HG03175 (cell line): ENCODE measurements at regions not wholly inside any gene's neighbourhood (a gene's known extent, or its start where the extent isn't known, plus 50 kb on each side); places are given as distances from the start of the nearest gene placed in this dataset.

Experiments used
- ATAC-seq: cut with Tn5 transposase; IDR thresholded peaks from one replicate; pipeline ENCODE4 v1.9.1; 2021; ENCODE audit warnings: mild to moderate bottlenecking, moderate library complexity; ENCODE audit not compliant: unreplicated experiment

DNA sequence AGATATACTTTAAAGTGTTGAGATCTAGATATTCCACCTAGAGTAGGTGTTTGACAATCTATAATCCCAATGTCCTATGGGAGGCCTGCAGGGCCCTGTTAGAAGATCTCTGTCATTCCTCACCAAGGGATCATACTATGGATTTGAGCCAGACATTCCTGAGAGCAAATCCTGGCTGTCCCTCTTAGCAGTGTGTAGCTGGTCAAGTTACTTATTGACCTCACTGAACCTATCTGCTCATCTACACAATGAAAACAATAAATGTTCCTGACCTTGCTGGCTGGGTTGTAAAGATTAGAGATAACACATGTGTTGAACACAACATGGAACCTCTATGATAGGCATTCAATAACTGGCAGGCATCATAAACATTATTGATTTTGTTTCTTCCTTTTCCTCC lies 265.6 kb upstream of the ATP11B start:
- no peak for ATAC-seq

DNA sequence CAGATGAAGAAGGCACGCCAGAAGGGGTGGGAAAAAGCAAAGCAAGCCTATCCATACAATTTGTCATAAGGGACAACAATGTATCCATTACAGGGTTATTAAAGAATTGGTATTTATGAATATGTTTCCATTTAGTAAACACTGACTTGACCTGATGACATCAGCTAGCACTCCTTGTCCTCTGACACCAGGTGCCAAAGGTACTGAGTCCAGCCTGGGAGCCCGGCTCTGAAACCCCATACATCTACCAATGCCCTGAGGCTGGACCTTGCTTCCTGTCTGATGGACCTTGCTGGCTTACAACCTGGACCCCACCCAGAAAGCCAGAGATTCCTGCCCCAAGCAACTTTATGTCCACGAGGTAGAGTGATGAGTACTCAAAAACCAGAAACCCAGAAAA lies 263.0 kb upstream of the ATP11B start:
- no peak for ATAC-seq

DNA sequence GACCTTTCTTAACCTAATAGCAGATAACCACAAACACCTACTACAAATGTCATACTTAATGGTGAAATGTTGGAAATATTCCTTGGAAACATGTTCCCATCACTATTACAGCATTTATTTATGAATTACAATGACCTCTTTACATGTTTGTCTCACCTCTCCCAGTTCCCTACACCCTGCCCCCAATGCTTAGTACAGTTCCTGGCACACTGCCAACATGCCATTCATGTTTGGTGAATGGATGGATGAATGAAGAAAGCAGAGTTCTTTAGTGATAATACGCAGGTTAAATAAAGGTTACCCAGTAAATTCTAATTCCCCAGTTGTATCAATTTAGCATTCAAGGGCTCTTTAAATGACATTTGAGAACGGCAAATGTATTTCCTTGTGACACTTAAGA lies 259.9 kb upstream of the ATP11B start:
- no peak for ATAC-seq

DNA sequence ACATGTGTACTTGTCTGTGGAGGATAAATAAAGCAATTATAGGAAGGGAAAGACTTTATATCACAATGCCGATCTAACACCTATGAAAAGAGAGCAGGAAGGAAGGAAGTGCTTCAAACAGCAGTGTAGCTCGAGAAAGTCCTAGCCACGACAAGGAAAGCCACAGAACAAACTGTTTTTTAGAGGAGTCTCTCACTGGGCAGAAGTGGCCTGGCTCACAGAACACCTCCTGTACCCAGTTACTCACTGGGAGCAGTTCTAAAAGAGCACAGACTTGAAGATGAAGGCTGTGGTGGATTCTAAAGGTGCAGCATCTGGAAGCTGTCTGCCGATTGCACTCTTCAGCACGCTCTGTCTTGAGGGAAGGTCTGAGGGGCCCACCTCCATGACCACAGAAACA lies 248.8 kb upstream of the ATP11B start:
- ATAC-seq = no peak

DNA sequence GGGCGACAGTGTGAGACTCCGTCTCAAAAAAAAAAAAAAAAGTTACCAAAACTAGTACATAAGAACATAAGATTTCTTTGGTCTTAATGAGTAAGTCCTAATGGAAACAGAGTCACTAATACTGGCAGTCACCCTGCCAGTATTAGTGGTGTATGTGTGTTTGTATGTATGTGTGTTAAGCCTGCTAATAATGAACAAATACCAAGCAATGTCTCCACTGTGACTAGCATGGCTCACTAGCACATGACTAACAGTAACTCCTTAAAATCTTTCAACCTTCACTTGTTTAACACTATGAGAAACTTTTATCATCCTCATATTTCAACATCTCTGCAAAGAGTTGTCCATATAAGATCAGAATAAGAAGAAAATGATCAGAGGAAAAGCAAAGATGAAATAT lies 231.0 kb upstream of the ATP11B start:
- no peak for ATAC-seq

GRCh38 chr3:182565916-182566796 lies 227.1 kb upstream of the ATP11B start:
- ATAC-seq = no peak

DNA sequence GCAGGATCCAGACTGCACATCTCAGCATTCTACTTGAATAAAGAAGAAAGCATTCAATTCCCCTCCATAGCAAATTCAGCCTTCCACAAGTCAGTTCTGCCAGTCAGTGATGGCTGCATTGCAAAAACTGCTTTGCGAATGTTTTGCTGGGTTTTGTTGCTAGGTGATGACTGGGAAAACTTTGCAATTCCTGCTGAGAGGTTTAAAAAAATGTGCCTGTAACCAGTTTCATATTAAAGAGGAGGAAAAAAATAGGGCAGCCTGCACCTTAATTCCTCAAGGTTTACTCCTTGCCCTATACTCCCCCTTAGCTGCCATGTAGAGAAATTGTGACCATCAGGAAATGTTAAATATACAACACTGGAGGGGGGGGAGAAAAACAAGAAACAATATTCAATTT lies 225.6 kb upstream of the ATP11B start:
- no peak for ATAC-seq

DNA sequence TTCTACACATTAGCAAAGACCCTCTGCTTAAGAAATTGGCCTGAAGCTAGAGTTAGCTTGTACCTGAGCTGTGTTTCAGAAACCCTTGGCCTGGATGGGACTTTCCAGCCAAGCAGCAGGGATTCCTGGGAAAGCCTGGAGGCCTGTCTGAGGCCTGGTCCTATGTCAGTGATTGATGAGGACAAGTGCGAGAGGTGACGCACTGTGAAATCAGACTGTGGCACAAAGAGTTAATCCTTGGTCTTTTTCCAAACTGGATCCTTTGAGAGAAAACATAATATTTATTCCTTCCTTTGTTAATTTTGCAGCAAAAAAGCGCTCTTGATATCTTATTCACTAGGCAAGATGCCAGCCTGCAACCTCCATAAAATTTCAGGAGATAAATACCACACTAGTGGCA lies 225.0 kb upstream of the ATP11B start:
- no peak for ATAC-seq

GRCh38 chr3:182568876-182569275 lies 224.4 kb upstream of the ATP11B start:
- no peak for ATAC-seq

GRCh38 chr3:182570946-182571594 lies 222.2 kb upstream of the ATP11B start:
- ATAC-seq = no peak

DNA sequence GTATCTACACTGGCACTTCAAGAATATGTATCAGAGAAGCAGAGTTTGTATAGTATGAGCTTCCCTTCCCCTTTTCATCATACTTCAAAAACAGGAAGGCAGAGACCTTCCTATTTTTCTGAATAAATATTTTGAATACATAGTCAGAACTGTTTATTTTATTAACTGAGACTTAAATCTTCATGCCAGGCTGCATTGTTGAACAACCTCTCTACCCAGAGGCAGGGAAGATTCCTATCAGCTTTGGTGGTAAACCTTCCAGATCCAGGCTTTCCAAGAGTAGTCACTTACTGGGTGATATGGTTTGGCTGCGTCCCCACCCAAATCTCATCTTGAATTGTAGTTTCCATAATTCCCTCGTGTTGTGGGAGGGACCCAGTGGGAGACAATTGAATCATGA lies 217.4 kb upstream of the ATP11B start:
- ATAC-seq = no peak

DNA sequence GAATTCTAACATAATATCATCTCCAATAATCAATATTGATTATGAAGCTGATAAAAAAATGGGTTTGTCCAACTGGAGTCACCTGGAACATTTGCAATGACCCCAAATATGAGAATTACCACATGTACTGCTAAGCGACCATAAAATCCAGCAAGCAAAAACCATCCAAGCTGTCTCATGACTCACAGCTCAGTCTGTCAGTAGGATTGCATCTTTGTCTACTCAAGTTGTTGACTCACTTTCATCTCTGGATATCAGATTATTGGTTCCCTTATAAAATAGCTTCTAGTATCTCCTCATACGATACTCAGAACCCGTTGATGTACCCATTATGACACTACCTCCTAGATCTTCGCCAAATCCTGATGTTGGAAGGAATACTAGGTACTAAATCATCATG lies 209.8 kb upstream of the ATP11B start:
- ATAC-seq = no peak

DNA sequence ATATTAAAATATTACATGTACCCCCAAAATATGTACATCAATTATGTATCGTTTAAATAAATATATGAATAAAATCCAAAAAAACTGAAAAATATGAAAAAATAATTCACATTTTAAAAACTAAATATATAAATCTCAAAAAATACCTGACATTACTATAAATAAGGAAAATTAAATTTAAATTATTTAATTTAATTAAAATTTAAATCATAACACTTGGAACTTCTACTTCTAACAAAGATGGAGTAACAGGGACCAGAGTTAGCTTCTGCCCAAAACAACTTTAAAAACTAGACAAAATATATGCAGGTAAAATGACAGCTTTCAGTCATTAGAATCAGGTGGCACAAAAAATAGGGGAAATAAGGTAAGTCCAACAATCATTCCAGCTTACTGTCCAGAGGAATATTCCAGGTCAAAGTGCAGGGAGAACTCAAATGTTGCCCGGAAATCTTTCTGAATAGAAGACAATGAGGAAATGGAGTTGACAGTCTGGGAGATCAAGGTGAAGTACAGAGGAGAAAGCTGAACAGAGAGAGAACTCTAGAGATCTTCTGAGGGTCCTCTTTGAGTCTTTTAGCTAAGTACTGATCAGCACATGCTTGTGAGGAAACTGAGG lies 207.7 kb upstream of the ATP11B start:
- no peak for ATAC-seq

GRCh38 chr3:182592747-182593146 lies 200.6 kb upstream of the ATP11B start:
- no peak for ATAC-seq

GRCh38 chr3:182596676-182597410 lies 196.5 kb upstream of the ATP11B start:
- no peak for ATAC-seq

DNA sequence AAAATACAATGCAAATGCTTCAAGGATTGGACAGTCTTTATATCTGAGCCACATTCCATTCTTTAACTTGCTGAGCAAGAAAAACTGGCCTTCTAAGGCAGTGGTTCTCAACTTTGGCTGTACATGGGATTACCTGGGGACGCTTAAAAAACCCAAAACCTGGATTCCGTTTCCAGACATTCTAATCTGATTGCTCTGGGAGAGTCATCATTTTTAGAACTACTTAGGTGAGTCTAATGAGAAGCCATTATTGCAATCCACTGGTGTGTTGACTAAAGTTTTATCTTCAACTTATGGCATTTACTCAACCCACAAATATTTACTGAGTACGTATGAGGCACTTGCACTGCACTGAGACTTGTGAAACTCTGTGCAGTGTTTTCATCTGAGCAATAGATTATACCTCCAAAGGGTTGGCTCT lies 195.7 kb upstream of the ATP11B start:
- no peak for ATAC-seq

DNA sequence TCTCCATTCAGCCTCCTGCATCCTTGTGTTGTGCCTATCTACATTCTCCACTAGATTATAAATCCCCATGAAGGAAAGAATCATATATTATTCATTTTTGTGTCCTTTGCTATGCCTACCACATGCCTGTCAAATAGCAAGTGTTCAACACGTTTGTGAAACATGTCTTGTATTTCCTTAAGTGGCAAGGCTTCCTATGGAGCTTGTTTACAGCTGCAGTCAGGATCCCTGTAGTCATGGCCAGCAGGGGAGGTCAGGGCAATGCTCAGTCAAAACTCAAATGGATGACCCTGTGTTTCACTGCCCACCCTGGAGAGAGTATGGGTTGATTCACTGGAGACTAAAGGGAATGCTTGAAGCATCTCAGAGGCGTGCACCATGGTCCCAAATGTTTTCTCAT lies 191.7 kb upstream of the ATP11B start:
- no peak for ATAC-seq

- no peak for ATAC-seq
Measured at GRCh38 chr3:182603501-182603900, 189.8 kb upstream of the ATP11B start.

GRCh38 chr3:182605882-182606611 lies 187.3 kb upstream of the ATP11B start:
- ATAC-seq = no peak

- no peak for ATAC-seq
Measured at GRCh38 chr3:182606905-182607504, 186.3 kb upstream of the ATP11B start.
